ENCODE measurements at regions not wholly inside any gene's neighbourhood (a gene's known extent, or its start where the extent isn't known, plus 50 kb on each side); places are given as distances from the start of the nearest gene placed in this dataset.

DNA sequence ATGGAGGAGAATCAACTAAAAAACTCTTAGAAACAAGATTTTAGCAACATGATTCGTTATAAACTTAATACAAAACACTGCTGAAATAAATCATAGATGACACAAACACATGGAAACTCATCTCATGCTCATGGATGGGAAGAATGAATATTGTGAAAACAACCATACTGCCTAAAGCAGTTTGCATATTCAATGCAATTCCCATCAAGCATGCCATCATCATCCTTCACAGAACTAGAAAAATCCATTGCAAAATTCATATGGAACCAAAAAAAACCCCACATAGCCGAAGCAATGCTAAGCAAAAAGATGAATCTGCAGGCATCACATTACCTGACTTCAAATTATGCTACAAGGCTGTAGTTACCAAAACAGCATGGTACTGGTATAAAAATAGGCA is 1015.8 kb upstream of the GRIA3 start:
- TF ChIP-seq, protein P1, sequence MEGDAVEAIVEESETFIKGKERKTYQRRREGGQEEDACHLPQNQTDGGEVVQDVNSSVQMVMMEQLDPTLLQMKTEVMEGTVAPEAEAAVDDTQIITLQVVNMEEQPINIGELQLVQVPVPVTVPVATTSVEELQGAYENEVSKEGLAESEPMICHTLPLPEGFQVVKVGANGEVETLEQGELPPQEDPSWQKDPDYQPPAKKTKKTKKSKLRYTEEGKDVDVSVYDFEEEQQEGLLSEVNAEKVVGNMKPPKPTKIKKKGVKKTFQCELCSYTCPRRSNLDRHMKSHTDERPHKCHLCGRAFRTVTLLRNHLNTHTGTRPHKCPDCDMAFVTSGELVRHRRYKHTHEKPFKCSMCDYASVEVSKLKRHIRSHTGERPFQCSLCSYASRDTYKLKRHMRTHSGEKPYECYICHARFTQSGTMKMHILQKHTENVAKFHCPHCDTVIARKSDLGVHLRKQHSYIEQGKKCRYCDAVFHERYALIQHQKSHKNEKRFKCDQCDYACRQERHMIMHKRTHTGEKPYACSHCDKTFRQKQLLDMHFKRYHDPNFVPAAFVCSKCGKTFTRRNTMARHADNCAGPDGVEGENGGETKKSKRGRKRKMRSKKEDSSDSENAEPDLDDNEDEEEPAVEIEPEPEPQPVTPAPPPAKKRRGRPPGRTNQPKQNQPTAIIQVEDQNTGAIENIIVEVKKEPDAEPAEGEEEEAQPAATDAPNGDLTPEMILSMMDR (IDR thresholded peaks at IDR 0.05; ENCODE audit: insufficient read depth, low read depth, low read length, missing control alignments) = no peak
- DNase-seq (ENCODE audit: low read depth) = no peak

GRCh38 chrX:122184791-122185190 is 999.3 kb upstream of the GRIA3 start:
- H3K4me3 ChIP-seq (ENCODE audit: low read length) = no peak overlapping the region
- DNase-seq (ENCODE audit: low read depth) = no peak
- TF ChIP-seq, protein P1 (IDR thresholded peaks at IDR 0.05; ENCODE audit: insufficient read depth, low read depth, low read length, missing control alignments) = no peak

More for the DNA sequence above, 1015.8 kb upstream of the GRIA3 start:
- H3K4me3 ChIP-seq (ENCODE audit: low read length) = no peak overlapping the region

DNA sequence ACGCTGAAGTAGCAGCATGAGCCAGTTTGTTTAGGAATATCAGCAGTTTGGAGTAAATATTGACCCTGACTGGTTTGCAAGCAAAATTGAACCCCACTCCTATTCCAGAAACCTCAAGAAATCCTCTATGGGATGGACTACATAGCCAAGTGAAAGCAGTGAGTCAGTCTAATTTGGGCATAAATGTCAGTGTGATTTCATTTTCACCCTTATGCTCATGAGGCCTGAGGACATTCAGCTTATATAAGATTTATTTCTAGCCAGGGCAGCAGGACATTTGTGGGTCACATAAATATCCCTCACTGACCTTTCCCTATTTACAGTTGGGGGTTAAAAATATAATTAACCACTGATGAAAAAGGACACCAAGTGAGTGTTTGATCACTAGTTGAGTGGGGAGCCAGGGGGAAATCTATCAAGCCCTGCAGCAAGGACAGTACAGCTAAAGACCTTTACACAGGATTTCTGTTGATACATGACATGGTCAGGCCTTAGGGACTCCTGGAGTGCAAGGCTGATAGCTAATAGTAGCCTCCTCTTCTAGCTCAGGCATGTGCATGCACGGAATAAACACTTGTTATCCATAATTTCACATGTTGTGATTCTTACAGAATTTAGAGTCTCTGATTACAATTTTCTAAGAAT is 996.9 kb upstream of the GRIA3 start:
- H3K4me3 ChIP-seq (ENCODE audit: low read length) = no peak overlapping the region
- TF ChIP-seq, protein P1 (IDR thresholded peaks at IDR 0.05; ENCODE audit: insufficient read depth, low read depth, low read length, missing control alignments) = no peak
- no peak for DNase-seq (ENCODE audit: low read depth)

DNA sequence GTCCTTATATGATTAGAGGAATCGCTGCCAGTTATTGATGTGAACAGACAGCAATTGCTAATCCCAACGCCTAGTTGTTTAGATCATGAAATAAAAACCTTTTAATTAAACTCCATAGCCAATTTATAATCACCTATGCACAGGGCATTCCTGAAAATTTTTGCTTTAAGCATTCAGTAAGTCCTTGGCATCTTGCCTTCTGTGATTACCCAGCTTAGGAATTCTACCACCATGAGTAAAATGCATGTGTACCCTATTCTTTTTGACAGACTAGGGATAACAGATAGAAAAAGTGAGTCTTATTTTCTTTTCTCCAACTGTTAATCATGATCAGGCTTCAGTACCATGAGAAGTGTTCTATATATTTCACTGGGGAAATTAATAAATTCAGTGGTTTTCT is 995.3 kb upstream of the GRIA3 start:
- H3K4me3 ChIP-seq (ENCODE audit: low read length) = no peak overlapping the region
- DNase-seq (ENCODE audit: low read depth) = peak; percentile 60
- TF ChIP-seq, protein P1 (IDR thresholded peaks at IDR 0.05; ENCODE audit: insufficient read depth, low read depth, low read length, missing control alignments) = no peak

DNA sequence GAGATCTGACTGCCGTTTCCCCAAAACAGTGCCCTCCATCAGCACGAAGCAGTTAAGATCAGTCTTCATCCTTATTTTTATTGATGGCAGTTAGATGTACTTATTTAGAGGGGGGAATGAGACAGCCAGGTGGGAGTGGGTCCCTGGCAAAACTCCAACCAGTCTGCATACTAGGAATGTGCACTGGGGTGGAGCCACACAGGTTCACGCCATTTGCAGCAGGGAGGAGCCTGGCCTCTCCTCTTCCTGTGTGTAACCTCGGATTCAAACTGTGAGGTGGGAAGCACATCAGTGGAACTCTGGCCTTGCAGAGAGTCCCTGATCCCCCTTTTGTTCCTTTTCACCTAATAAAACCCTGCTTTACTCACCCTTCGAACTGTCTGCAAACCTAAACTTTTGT is 987.7 kb upstream of the GRIA3 start:
- H3K4me3 ChIP-seq (ENCODE audit: low read length) = no peak overlapping the region
- TF ChIP-seq, protein P1 (IDR thresholded peaks at IDR 0.05; ENCODE audit: insufficient read depth, low read depth, low read length, missing control alignments) = no peak

DNA sequence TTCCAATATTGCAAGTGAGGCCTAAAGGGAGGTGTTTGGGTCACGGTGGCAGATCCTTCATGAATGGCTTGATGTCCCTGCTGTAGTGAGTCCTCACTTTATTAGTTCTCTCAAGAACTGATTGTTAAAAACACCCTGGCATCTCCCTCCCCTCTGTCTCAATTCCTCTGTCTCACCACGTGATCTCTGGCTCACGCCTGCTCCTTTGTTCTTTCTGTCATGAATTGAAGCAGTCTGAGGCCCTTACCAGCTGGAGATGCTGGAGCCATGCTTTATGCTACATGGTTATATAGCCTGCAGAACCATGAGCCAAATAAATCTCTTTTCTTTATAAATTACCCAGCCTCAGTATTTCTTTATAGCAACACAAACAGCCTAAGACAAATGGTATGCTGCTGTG is 980.7 kb upstream of the GRIA3 start:
- DNase-seq (ENCODE audit: low read depth) = no peak
- H3K4me3 ChIP-seq (ENCODE audit: low read length) = no peak overlapping the region
- TF ChIP-seq, protein P1 (IDR thresholded peaks at IDR 0.05; ENCODE audit: insufficient read depth, low read depth, low read length, missing control alignments) = no peak

More for the DNA sequence above, 987.7 kb upstream of the GRIA3 start:
- no peak for DNase-seq (ENCODE audit: low read depth)

- TF ChIP-seq, protein P1 (IDR thresholded peaks at IDR 0.05; ENCODE audit: insufficient read depth, low read depth, low read length, missing control alignments) = no peak
- no peak overlapping the region for H3K4me3 ChIP-seq (ENCODE audit: low read length)
- DNase-seq (ENCODE audit: low read depth) = peak; percentile 60
Observed at GRCh38 chrX:122218666-122219065, 965.4 kb upstream of the GRIA3 start.
